HCT116 (cell line): ENCODE measurements at regions not wholly inside any gene's neighbourhood (a gene's known extent, or its start where the extent isn't known, plus 50 kb on each side); places are given as distances from the start of the nearest gene placed in this dataset.

ENCODE experiments used
- CBX3 ChIP-seq: IDR thresholded peaks from 2 replicates; pipeline ENCODE4 v1.6.1; 2012; ENCODE audit warnings: low read depth
- CTCF ChIP-seq, 3 experiments: fragments of 200-600 bp in 1 of 3; sonication (generic) in 1 of 3; IDR thresholded peaks in 2 of 3; conservative IDR thresholded peaks in 1 of 3; 2 replicates each; pipeline ENCODE4 v1.5.1; 2012 to 2017; ENCODE audit warnings: low read depth in 2 of 3, low read length in 2 of 3, antibody characterized with exemption in 1 of 3, borderline replicate concordance in 1 of 3, control low read depth in 1 of 3, mild to moderate bottlenecking in 1 of 3, mixed read lengths in 1 of 3, mixed run types in 1 of 3, moderate library complexity in 1 of 3; ENCODE audit not compliant: insufficient read depth in 1 of 3
- POLR2A ChIP-seq: IDR thresholded peaks from 2 replicates; pipeline ENCODE4 v1.7.0; 2011; ENCODE audit warnings: borderline replicate concordance; ENCODE audit not compliant: insufficient read depth, insufficient read length; ENCODE audit errors: extremely low read depth
- POLR2AphosphoS5 ChIP-seq: IDR thresholded peaks from 2 replicates; pipeline ENCODE4 v1.6.1; 2011; ENCODE audit warnings: mild to moderate bottlenecking, low read depth, low read length, moderate library complexity
- RAD21 ChIP-seq: IDR thresholded peaks from 2 replicates; pipeline ENCODE4 v1.6.1; 2012; ENCODE audit warnings: low read depth, mild to moderate bottlenecking
- ZFX ChIP-seq: fragments of 450-650 bp; IDR thresholded peaks from 2 replicates; pipeline ENCODE4 v1.6.1; 2017
- TF ChIP-seq, protein P1 (sequence below): IDR thresholded peaks from 2 replicates; pipeline ENCODE4 v1.6.1; 2012

- TF ChIP-seq CTCF (IDR thresholded peaks at IDR 0.05 in 2 of 3, conservative IDR thresholded peaks at IDR 0.05 in 1 of 3; ENCODE audit: borderline replicate concordance in 1 of 3, insufficient read depth in 1 of 3, low read depth in 2 of 3, low read length in 2 of 3) = no peak
- TF ChIP-seq CBX3 = no peak
- no peak for TF ChIP-seq POLR2A
- TF ChIP-seq POLR2AphosphoS5 = no peak
- TF ChIP-seq RAD21 = no peak
- TF ChIP-seq, protein P1, sequence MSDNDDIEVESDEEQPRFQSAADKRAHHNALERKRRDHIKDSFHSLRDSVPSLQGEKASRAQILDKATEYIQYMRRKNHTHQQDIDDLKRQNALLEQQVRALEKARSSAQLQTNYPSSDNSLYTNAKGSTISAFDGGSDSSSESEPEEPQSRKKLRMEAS = no peak
- no peak for TF ChIP-seq ZFX
Observed at GRCh38 chr10:33510206-33510605, 175.7 kb upstream of the NRP1 start.
